GM21619 (cell line): ENCODE measurements at regions not wholly inside any gene's neighbourhood (a gene's known extent, or its start where the extent isn't known, plus 50 kb on each side); places are given as distances from the start of the nearest gene placed in this dataset.

Source experiments
- ATAC-seq: cut with Tn5 transposase; IDR thresholded peaks from one replicate; pipeline ENCODE4 v1.9.1; 2021; ENCODE audit not compliant: unreplicated experiment

GRCh38 chr22:47561115-47561675 lies 798.7 kb downstream of the TBC1D22A start:
- no peak for ATAC-seq

GRCh38 chr22:47558828-47559700 lies 796.6 kb downstream of the TBC1D22A start:
- ATAC-seq: no peak

- no peak for ATAC-seq
Observed at GRCh38 chr22:47556473-47556872, 794.0 kb downstream of the TBC1D22A start.

GRCh38 chr22:47553436-47553835 lies 791.0 kb downstream of the TBC1D22A start:
- no peak for ATAC-seq

- no peak for ATAC-seq
Observed at GRCh38 chr22:47552541-47553205, 790.2 kb downstream of the TBC1D22A start.

GRCh38 chr22:47552024-47552423 lies 789.6 kb downstream of the TBC1D22A start:
- no peak for ATAC-seq

- no peak for ATAC-seq
Observed at GRCh38 chr22:47551431-47551775, 789.0 kb downstream of the TBC1D22A start.

GRCh38 chr22:47550524-47551430 lies 788.3 kb downstream of the TBC1D22A start:
- no peak for ATAC-seq

GRCh38 chr22:47549741-47550340 lies 787.4 kb downstream of the TBC1D22A start:
- no peak for ATAC-seq

- ATAC-seq: no peak
Observed at GRCh38 chr22:47548953-47549740, 786.7 kb downstream of the TBC1D22A start.

GRCh38 chr22:47547881-47548650 lies 785.6 kb downstream of the TBC1D22A start:
- no peak for ATAC-seq

- no peak for ATAC-seq
Observed at GRCh38 chr22:47547239-47547661, 784.8 kb downstream of the TBC1D22A start.

- ATAC-seq: no peak
Observed at GRCh38 chr22:47544696-47545095, 782.2 kb downstream of the TBC1D22A start.

- no peak for ATAC-seq
Observed at GRCh38 chr22:47543447-47543846, 781.0 kb downstream of the TBC1D22A start.

GRCh38 chr22:47540011-47540410 lies 777.6 kb downstream of the TBC1D22A start:
- no peak for ATAC-seq

- ATAC-seq: no peak
Observed at GRCh38 chr22:47539374-47539773, 776.9 kb downstream of the TBC1D22A start.

- no peak for ATAC-seq
Observed at GRCh38 chr22:47535681-47536080, 773.2 kb downstream of the TBC1D22A start.

- ATAC-seq: no peak
Observed at GRCh38 chr22:47534804-47535410, 772.5 kb downstream of the TBC1D22A start.
